ENCODE measurements at regions not wholly inside any gene's neighbourhood (a gene's known extent, or its start where the extent isn't known, plus 50 kb on each side); places are given as distances from the start of the nearest gene placed in this dataset.

GRCh38 chr10:36188080-36188453 is 546.0 kb upstream of the FZD8 start:
- TF ChIP-seq POLR2A (IDR thresholded peaks at IDR 0.05), result no peak
- TF ChIP-seq, protein P1, sequence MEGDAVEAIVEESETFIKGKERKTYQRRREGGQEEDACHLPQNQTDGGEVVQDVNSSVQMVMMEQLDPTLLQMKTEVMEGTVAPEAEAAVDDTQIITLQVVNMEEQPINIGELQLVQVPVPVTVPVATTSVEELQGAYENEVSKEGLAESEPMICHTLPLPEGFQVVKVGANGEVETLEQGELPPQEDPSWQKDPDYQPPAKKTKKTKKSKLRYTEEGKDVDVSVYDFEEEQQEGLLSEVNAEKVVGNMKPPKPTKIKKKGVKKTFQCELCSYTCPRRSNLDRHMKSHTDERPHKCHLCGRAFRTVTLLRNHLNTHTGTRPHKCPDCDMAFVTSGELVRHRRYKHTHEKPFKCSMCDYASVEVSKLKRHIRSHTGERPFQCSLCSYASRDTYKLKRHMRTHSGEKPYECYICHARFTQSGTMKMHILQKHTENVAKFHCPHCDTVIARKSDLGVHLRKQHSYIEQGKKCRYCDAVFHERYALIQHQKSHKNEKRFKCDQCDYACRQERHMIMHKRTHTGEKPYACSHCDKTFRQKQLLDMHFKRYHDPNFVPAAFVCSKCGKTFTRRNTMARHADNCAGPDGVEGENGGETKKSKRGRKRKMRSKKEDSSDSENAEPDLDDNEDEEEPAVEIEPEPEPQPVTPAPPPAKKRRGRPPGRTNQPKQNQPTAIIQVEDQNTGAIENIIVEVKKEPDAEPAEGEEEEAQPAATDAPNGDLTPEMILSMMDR (IDR thresholded peaks at IDR 0.05), result no peak

Data from right lobe of liver (tissue), 4 donors.